Bronchial epithelial cell (primary cell): ENCODE measurements at regions not wholly inside any gene's neighbourhood (a gene's known extent, or its start where the extent isn't known, plus 50 kb on each side); places are given as distances from the start of the nearest gene placed in this dataset.

Experiments used
- DNase-seq: peaks from one replicate; pipeline ENCODE4 v3.0.0-alpha.2; 2010; ENCODE audit warnings: low read depth
- FAIRE-seq: peaks from 2 replicates; lab custom pipeline; 2011; peaks lifted over from hg19 to GRCh38; lab: Jason Lieb, UNC
- H3K27me3 ChIP-seq: 2 replicates; pipeline ENCODE4 v1.5.1; 2011; ENCODE audit warnings: low read length; ENCODE audit not compliant: control insufficient read depth, insufficient read depth
- H3K36me3 ChIP-seq: 2 replicates; pipeline ENCODE4 v1.5.1; 2011; ENCODE audit warnings: low read length; ENCODE audit not compliant: control insufficient read depth, insufficient read depth
- H3K4me3 ChIP-seq: 2 replicates; pipeline ENCODE4 v1.5.1; 2011; ENCODE audit warnings: mild to moderate bottlenecking, low read depth, low read length, control low read depth
- TF ChIP-seq, protein P1 (sequence below): IDR thresholded peaks from 2 replicates; pipeline ENCODE4 v1.5.1; 2011; ENCODE audit warnings: mild to moderate bottlenecking, moderate library complexity, low read length, control low read depth, inconsistent platforms; ENCODE audit not compliant: insufficient read depth, severe bottlenecking

DNA sequence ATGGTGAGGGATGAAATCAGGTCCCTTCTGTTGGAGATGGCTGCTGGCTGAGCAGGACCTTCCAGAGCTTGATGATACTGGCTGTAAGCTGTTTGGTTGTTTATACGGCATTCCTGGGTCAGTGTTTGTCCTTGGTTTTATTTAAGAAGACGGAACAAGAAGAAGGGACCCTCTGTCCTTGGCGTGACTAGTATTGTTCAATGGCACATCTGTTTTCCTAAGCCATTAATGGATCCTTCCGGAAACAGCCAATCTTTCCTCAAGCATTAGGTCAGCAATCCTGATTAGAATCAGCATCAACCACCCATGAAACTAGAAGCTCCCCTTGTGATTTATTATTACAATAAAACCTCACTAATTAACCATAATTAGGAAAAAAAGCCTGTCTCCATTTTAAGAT lies 128.7 kb upstream of the KIAA1217 start:
- H3K27me3 ChIP-seq, result no peaks in the 10 kb centered on the region
- TF ChIP-seq, protein P1, sequence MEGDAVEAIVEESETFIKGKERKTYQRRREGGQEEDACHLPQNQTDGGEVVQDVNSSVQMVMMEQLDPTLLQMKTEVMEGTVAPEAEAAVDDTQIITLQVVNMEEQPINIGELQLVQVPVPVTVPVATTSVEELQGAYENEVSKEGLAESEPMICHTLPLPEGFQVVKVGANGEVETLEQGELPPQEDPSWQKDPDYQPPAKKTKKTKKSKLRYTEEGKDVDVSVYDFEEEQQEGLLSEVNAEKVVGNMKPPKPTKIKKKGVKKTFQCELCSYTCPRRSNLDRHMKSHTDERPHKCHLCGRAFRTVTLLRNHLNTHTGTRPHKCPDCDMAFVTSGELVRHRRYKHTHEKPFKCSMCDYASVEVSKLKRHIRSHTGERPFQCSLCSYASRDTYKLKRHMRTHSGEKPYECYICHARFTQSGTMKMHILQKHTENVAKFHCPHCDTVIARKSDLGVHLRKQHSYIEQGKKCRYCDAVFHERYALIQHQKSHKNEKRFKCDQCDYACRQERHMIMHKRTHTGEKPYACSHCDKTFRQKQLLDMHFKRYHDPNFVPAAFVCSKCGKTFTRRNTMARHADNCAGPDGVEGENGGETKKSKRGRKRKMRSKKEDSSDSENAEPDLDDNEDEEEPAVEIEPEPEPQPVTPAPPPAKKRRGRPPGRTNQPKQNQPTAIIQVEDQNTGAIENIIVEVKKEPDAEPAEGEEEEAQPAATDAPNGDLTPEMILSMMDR, result no peak
- DNase-seq, result no peak
- H3K36me3 ChIP-seq, result no peaks in the 10 kb centered on the region
- H3K4me3 ChIP-seq, result no peak overlapping the region
- FAIRE-seq, result no peak

DNA sequence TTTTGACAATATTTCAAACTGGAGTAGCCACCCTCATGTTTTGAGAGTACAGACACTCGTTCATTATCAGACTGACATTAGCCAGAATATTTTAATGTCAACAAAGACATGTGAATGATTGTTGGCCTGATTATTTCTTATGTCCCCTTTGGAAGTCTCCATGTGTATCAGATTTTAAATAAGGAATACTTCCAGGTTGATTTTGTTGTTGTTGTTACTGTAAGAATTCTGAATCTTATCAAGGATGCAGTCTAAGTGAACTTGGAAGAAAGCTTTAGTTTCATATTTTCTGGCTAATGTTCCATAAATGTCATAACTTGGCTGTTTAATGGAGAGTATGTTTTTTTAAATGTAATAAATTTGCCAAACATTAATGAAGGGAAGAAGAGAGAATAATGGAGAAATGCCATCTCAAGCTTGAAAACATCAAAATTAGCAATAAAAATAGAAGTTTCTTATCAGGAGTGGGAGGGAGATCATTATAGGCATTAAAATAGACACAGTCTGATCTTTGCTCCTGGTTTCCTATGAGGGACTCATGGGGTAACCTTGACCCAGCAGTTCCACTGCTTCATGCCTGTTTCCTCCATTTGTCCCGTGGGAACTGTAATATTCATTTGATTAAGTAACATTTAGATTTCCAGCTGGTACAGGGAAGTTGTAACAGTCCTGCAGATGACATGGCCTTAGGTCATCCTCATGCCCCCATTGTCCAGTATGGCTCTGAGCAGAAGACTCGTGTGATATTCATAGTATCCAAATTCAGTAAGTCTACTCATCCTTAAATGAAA lies 122.4 kb upstream of the KIAA1217 start:
- TF ChIP-seq, protein P1, result no peak

DNA sequence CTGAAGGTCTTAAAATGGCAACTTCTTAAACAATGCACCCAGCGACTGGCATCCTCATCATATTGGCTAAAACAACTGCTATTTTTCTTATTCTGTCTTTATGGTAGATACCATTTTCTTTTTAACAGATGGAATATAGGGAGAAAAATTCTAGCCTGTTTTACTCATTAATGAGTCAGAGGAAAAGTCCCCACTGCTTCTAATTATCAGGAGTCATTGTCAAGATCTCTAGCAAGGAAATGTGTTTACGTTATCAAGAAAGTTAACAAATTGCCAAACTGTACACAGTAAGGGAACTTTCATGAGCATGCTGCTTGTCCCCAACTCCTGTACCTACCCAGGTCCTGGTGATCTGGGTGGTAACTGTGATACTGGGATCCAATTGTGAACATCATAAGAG lies 117.7 kb upstream of the KIAA1217 start:
- Histone ChIP-seq H3K4me3 (no peak overlapping the region), H3K36me3 (no peaks in the 10 kb centered on the region), H3K27me3 (no peaks in the 10 kb centered on the region)
- FAIRE-seq (no peak), DNase-seq (peak; percentile 29)
- TF ChIP-seq, protein P1, result no peak

More for the DNA sequence above, 122.4 kb upstream of the KIAA1217 start:
- DNase-seq (no peak), FAIRE-seq (no peak)
- H3K36me3 ChIP-seq, result no peaks in the 10 kb centered on the region
- no peaks in the 10 kb centered on the region for H3K27me3 ChIP-seq
- H3K4me3 ChIP-seq, result no peak overlapping the region

DNA sequence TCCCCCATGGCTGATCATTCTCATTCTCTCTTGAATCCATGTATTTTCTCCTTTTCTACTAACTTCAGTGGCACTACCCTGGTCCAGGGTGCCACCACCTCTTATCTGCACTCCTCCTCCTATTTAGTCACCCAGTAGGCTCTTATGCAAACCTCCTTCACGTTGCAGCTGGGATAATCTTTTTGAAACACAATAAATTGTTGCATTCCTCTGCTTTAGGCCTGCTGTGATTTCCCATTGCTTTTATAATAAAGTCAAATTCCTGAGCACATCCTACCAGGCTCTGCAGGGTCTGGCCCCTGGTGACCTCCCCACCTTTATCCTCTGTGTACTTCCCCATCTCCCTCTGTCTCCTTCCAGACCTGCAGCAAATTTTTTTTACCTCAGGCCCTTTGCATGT lies 112.7 kb upstream of the KIAA1217 start:
- H3K36me3 ChIP-seq, result no peaks in the 10 kb centered on the region

DNA sequence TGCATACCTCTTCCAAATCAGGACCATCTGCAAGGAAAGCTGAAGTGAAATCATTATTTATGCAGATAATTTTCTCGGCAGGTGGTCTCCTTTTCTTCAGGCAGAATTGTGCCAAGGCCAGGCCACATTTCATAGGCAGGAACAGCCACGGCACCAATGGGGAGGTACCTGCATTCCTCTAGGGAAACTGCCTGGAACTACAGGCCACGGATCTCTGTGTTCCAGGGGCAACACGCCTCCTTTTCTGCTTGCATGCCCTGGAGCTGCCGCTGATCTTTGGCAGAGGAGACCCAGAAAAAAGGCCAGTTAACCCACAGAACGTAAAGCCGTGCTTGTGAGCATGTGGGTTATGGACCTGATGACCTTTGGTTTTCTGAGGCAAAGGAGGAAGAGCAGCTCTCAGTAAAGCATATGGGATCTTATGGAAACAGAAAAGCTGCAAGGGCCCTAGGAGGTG lies 111.2 kb upstream of the KIAA1217 start:
- Histone ChIP-seq H3K36me3 (no peaks in the 10 kb centered on the region), H3K4me3 (no peak overlapping the region), H3K27me3 (no peaks in the 10 kb centered on the region)
- TF ChIP-seq, protein P1, result no peak
- FAIRE-seq (no peak), DNase-seq (no peak)

More for the DNA sequence above, 112.7 kb upstream of the KIAA1217 start:
- TF ChIP-seq, protein P1, result no peak
- H3K27me3 ChIP-seq, result no peaks in the 10 kb centered on the region
- no peak overlapping the region for H3K4me3 ChIP-seq
- no peak for FAIRE-seq
- no peak for DNase-seq

DNA sequence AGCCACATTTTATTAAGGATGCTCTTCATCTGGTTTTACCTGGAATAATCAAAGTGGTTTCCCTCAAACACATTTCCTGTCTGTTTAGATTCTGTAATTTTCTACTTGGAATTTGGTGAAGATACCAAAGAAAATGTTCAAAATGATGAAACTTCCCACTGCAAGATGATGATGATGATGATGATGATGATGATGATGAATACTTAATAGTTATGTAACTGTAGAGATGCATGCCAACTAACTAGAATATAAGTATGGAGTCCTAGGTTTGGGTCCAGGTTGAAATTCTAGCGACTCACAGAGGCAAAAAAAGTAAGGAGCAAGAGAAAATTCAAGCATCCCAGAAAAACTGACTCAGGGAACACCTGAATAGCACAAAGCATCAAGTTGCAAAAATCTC lies 104.0 kb upstream of the KIAA1217 start:
- Histone ChIP-seq H3K36me3 (no peaks in the 10 kb centered on the region), H3K4me3 (no peak overlapping the region), H3K27me3 (no peaks in the 10 kb centered on the region)
- TF ChIP-seq, protein P1, result no peak
- DNase-seq, result no peak
- no peak for FAIRE-seq
